GM19043 (cell line): ENCODE measurements at regions not wholly inside any gene's neighbourhood (a gene's known extent, or its start where the extent isn't known, plus 50 kb on each side); places are given as distances from the start of the nearest gene placed in this dataset.

Source experiments
- ATAC-seq: cut with Tn5 transposase; IDR thresholded peaks from one replicate; pipeline ENCODE4 v1.9.1; 2021; ENCODE audit warnings: low read depth; ENCODE audit not compliant: unreplicated experiment

DNA sequence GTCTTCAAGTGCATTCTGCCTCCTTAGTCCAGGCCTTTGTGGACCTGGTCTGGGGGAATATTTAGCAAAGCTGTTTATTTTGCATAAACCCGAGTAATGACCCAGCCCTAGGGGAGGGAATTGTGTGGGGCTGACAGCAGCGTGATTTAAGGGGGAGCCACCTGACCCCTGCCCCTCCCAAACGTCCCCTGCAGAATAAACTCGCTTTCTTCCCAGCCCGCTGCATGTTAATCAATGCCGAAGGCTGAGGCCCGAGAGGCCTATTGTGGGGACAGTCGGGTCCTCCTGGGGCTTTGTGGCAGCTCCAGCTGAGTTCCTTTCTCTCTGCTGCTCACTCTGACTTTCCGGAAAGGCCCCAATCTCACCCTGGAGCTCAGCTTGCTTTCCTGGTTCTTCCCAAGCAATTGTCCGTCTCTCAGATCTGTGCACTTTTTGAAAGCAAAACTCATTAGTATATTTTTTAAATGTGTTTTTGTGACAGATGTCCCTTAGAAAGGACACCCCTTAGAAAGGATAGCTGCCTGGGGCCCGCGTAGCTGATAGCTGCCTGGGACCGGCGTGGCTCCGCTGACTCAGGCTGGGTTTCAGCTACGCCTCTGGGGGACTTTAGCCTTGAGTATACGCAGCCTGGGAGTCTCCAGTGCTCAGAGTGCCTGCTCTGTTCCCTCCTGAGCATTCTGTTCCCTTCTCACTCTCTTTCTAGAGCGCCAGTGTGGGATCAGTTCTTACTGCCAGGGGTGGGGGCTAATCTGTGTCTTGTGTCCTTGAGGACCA, 158.3 kb downstream of the GLI2 start:
- no peak for ATAC-seq

DNA sequence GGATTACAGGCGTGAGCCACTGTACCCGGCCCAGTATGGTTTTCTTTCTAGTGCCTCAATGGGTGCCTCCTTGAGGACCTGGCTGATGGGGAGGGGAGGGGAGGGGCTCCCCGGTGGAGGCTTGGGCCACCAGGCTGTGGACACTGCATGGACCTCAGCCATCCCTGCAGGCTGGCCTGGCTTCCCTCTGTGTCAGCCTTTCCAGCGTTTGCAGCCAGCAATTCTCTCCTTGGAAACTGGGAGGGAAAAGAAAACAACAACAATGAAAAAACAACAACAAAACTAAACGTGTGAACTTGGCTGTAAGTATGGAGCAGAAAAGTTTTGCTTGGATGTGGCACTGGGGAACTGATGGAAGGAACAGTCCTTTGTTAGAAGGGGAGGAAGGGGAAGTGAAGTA, 159.3 kb downstream of the GLI2 start:
- ATAC-seq: no peak

DNA sequence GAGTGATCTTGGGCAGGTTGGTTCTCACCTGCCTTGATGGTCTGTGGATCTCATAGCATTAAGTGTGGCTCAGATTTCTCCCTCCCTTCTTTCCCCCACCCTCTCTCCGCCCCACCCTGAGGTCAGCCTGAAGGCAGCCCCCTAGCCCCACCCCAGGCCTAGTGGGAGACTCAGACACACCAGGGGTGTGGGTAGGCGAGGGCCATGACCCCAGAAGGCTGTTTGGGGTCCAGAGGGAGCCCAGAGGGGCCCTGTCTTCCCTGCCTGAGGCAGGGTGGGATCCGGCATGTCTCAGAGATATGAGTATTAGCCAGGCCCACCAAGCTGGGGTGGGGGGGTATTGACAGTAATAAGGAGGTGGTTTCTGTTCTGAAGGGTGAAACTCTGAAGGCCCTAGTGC, 160.5 kb downstream of the GLI2 start:
- ATAC-seq: no peak

DNA sequence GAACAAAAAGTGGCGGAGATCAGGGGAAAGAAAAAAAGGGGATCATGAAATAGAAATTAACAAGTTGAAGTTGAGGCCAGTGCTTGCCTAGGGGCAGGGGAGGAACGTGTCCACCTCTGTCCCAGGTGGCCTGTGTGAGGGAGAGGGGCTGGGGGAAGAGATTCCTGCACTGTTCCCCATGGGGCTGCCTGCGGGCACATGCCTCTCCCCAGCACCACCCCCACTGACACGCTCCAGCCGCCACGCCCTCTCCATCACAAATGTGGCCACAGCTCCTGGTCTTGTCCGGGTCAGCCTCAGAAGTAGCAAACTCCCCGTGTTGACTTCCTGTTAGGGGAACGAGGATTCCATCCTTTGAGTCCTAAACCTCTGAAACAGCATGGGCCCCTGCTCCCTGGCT, 161.2 kb downstream of the GLI2 start:
- ATAC-seq: no peak

DNA sequence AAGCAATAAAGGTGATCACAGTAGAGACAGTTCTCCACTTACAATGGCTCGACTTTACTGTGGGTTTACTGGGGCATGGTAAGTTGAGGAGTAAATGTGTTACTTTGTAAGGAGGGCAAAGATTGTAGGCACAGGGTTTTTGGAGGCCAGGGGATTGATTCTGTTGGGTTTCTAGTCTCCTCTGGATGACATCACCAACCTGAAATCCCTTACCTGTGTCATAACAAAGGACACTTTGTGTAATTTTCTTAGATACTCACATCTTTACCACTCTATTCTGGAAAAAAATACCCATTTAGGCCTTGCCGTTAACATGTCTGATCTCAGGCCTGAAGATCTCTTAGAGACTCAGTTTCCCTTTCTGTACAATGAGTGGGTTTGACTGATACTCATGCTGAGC, 161.7 kb downstream of the GLI2 start:
- ATAC-seq: no peak

DNA sequence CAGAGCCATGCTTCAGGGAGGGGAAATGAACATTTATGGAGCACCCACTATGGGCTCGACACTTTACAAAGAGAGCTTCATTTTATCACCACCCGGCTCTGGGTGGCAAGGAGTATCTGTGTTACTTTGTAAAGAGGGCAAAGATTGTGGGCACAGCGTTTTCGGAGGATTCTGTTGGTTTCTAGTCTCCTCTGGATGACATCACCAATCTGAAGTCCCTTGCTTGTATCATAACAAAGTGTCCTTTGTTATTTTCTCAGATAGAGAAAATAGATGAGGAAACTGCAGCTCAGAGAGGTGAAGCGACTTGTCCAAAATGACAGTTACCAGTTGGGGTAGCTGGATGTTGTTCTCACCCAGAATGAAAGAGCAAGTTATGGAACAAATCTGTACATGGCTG, 162.8 kb downstream of the GLI2 start:
- no peak for ATAC-seq

DNA sequence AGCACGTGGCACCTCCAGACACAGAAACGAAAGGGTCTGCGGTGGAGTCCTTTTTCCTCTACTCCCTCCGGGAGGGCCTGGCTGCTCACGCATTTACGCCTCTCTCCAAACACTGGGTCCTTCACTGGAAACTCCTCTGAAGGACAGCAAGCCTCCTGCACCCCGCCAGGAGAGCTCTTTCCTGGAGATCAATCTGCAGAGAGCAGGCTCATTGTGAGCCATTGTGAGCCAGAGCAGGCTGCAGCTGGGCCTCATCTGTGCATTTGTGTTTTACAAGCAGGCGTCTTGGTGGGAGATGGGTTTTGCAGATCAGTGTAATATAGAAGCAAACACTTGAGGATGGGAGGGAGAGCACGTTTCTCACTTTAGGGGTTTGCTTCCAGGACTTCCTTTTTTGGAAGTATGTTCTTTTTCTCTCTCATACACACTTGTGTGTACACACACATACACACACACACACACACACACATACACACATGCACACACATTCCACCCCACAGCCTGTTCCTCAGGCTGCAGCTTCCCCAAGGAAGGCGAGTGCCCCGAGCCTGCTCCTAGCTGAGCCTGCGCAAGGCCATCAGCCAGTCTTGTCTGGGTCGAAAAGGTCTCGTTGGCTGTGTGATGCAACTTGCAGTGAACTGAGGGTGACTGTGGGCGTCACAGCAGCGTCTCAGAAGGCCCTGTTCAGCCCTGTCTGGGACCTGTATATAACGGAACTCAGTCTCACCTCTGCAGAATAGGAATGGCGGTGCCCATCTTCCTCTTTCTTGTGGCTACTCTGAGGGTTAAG, 163.5 kb downstream of the GLI2 start:
- ATAC-seq: no peak

DNA sequence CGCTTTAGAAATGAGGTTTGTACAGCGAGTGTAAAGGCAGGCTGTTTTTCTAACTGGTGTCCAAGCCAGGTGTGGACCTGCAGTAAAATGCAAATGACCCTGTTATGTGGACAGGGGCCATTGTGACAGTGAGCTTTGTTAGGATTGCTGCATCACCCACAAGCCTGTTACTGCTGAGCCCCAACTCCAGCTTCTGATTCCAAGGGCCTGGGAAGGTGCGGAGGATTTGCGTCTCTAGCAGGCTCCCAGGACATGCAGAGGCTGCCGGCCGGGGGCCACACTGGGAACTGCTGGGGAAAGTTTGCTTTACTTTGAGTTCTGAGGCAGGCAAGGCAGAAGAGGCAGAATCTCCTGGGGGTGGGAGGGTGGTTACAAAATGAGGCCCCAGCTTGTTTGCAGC, 164.1 kb downstream of the GLI2 start:
- ATAC-seq: no peak

DNA sequence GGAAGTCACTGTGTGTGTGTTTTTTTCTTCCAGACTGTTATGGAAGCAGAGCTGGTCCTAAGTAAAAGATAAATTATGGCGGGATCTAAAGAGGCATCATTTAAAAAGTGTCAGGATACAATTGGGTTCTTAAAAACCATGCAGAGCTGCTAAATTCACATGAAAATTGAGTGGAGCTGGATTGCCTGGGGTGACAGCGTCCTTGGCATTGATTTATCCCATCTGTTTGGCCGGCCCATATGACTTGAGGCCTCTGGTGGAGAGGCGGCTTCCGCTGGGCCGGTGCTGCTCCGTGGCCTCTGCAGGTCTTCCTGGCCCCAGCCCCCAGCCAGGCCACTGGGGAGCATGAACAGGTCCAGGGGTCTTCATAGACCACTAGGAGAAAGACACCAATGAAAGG, 165.5 kb downstream of the GLI2 start:
- ATAC-seq: no peak

DNA sequence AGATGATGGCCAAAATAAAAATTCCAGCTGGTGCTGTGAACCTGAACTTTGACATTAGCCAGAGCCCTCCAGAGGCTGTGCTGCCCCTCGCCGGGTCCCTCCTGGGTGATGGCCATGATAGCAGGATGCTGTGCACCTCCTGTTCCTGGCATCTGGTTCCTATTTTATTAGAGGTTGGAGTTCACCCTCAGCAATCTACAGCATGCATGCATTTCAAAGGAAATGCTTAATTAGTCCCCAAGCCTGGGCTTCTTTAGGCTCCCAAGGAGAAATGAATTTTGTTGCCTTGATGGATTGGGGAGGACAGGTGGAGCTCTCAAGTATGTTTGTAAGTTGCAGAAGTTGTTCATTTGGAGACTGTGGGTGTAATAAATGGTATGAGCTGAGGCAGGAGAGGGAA, 166.9 kb downstream of the GLI2 start:
- no peak for ATAC-seq

DNA sequence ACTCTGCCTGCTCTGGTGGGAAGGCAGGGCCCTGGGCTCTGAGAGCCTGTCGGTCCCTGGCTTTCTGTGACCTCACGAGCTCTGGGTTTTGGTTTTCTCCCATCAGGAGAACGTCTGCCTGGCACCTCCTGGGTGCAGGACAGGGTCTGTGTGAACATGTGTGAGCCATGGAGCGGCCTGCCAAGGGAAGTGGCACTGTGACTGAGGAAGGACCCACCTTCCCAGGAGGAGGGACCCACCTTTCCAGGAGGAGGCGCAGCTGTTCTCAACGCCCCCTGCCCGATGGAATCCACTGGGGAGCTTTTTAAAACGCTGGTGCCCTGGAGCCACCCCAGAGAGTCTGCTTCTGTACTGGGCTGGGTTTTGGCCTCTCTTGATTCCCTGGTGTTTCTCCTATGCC, 168.7 kb downstream of the GLI2 start:
- no peak for ATAC-seq

DNA sequence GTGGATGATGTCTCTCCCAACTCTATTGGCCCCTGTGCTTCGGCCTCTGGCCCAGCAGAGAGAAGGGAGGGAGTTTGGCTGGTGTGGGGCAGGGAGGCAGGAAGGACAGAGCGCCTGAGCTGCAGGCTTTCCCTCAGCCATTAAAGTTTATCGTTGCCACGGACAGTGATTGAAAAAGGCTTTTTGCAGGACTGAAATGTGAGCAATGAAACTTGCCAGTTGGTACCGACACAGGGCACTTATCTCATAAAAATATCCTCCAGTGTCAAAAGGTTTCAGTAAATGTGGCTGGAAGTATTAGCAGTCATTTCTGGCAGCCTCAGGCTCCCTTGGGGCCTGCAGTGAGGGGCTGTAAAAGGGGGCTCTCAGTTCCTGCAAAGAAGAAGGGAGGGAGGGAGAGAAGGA, 169.2 kb downstream of the GLI2 start:
- ATAC-seq: no peak

DNA sequence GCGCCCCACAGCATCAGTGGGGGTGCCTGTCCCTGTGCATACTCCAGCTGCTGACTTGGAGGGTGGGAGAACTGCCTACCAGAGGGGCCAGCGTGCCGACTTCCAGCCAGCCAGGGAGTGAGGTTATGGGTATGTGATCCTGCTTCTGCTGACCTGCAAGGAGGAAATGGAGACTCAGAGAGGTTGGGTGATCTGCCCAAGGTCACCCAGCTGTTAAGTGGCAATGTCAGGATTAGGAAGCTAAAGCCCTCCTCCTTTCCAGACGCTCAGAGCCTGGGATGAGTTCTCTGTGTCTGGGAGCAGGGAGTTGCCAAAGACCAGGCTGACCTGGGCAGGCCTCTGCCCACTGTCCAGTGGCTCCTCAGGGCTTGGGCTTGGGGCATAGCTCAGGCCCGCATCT, 169.6 kb downstream of the GLI2 start:
- ATAC-seq: no peak

DNA sequence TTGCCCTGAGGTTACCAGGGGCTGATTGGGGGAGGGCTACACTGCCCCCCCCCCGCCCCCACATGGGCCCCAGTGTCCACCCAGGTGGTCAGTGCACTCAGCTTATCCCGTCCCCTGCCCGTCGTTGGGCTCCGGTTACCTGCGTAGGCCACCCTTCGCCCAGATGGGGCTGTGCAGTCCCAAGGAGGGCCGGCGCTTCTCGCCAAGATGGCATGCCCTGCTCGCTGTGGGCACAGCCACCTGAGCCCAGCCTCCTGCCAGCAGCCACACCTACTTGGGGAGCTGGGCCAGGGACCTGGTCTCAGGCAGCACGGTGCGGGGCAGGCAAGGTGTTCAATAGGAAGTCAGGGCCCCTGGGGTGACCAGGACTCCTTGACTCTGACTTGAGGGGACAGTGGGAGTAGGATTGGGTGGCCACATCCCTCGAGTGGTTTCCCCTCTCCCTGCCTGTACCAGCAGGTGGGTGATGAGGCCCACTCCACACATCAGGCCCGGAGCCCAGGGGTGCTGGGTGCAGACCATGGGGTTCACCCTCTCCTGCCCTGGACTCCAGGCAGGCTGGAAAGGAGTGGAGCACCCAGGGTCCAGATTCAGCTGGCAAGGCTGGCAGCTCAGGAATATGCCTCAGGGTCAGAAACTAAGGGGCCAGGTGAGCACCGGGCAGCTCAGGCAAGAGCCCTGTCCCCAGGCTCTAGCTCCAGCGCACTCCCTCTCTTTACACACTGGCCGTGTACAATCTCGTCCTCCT, 170.3 kb downstream of the GLI2 start:
- ATAC-seq: no peak

DNA sequence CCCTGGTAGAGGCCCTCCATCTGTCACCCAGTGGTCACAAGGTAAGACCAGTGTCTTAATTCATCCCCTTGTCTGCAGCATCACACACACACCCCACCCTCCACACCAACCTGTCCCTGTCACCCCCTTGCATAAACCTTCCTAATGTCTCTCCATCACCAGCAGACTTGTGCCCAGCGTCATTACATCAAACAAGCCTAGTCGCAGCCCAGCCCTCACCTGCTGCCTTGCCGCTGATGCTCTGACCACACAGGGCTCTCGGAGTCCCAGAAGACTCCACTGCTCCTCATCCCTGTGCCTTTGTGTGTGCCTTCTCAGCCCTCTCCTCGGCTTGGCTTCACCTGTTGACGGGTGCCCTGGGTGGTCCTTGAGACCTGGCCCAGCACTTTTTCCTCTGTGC, 171.2 kb downstream of the GLI2 start:
- no peak for ATAC-seq

DNA sequence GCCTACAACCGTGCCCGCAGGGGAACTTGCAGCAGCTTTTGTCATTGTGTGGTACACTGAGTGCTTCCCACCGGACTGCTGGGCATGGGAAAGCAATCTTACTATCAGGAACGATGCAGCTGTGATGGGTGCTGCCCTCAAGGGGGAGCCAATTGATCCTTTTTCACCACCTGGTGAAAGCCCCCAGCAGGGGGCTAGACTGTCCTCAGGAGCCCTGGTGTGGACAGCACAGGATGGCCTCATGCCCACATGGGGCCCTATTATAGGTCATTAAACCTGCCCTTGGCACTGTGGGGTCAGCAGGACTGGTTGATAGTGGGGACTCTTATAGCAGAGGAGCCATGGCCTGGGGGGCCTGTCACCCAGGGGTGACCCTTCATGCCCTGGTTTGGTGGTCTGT, 172.2 kb downstream of the GLI2 start:
- no peak for ATAC-seq

DNA sequence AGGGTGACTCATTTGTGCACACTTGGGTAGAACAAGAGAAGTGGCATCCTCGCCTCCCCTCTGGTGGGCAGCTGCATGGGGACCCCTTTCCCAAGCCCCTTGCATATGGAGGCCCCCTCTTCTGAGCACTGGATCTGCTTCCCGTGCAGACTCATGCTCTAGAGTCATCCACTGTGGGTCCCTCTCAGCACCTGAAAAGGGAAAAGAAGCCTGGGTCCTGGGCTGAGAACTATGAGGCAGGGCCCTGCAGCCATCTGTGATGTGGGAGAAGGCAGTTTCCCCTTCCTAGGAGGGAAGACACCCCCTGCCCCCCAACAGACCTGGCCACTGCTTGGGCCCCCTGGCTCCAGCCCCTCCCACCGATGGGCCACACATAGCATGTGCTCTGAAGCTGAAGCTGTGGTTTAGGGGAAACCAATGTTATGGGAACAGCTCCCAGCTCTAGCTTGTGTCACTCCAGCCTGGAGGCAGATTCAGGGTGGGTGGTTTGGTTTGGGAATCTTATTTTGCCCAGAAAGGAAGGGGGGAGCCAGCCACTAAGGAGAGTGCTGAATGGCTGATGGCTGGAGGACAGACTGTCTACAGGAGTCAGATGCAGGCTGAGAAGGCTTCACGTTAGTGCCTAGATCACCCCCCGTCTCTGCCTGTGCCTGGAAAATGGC, 172.8 kb downstream of the GLI2 start:
- ATAC-seq: no peak

DNA sequence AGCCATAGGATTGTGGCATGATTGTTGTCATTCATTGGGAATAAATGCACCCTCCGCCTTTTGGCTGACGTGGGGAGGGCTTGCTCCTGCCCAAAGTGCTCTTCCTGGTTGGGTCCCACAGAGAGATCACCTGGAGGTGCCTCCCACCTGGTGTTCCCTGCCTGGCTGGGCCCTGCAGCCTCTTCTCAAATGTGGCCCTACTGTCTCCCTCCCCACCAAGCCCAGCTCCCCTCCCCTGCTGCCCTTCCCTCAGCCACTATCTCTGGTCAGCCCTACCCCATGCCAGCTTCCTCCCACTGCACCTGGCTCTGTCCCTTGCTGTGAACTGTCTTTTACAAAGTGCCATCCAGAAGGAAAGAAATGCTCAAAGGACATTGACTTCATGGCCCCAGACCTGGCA, 173.4 kb downstream of the GLI2 start:
- no peak for ATAC-seq

DNA sequence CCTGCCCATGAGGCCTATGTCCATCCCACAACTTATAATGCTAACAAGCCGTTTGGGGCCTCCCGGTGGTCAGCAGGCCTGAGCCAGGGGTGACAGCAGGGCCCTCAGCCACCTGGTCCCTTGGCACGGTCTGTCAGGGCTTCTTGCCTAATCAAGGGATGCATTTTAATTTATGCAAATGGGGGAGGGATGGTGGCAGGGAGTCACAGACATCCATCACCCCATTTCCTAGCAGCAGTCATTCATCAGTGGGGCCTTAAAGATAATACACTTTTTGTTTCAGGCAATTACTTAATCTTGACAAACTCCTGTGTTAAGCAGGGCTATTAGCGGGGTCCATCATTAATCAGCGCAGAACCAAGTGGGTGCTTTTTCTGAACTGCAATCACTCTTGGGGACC, 174.5 kb downstream of the GLI2 start:
- ATAC-seq: no peak

DNA sequence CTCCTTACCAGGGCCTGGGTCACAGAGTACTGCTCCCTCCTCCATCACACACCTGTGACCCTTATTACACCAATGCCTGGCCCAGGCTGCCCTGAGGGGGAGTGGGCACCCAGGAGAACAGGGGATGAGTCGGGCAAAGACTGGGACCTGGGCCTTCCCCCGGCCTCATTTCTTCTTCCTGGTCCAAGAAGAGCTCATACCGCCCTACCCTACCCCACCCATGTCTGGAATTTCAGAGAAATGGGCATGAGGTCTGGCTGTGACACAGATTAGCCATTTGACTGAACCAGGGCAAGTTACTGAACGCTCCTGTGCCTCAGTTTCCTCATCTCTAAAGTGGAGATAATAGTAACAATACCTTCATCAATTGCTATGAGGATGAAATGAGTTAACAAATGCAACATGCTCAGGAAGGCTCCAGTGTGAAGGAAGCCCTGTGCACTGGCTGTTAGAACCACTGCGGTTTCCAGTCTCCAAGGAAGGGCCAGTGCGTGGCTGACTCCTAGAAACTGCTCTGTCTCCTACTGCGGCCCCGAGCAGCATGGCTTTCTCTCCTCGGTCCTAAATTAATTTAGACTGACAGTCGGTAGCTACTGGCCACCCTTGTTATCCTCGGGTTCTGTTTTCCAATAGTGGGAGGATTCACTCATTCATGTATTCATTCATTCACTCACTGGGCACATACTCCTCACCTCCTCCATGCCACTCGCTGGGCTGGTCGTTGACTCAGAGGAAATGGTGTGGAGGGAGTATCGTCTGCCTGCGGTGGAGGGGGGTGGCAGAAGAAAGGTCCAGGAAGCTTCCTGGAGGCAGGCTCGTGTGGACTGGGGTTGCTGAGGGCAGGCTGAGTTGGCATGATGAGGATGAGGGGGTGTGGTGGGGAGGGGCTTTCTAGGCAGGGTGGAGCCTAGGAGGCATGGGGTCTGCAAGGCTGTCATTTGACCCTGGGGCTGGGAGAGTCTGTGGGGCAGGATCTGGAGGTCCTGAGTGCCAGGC, 175.6 kb downstream of the GLI2 start:
- no peak for ATAC-seq
